GM04503 (cell line): ENCODE measurements at regions not wholly inside any gene's neighbourhood (a gene's known extent, or its start where the extent isn't known, plus 50 kb on each side); places are given as distances from the start of the nearest gene placed in this dataset.

ENCODE experiments used
- DNase-seq: peaks from one replicate; pipeline ENCODE4 v3.0.0-alpha.2; 2012; ENCODE audit warnings: low read depth

DNA sequence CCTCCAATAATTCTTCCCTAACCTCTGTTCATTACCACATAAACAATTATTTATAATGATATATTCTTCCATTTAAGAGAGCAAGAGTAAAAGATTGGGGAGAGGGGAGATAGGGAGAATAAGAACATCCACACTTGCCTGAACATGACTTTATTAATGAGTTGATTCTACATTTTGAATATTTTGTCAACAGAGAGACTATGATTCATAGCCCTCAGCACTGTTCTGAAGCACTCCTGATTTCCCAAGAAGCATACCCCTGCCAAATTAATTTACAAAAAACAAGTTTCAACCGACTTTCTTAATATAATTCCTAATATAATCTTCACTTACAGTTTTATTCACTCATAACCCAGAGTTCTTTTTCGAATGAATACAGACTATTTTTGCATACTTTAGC is 828.8 kb downstream of the ROBO2 start:
- no peak for DNase-seq

DNA sequence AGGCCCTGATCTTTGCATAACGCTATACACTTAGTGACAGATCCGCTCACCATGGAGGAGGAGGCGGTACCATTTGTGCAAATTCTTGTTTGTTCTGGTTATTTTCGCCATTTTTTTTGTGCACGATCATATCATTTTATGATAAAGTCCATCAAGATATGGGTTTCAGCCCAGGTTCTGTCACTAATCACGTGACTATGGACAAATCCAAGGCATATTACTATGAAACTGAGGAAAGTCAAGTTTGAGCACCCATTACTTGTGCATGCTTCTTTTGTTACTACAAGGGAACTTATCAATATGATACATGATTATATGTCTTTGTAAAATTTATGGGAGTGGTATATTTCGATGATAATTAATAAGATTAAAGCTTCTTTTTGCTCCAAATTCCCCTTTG is 829.5 kb downstream of the ROBO2 start:
- no peak for DNase-seq

DNA sequence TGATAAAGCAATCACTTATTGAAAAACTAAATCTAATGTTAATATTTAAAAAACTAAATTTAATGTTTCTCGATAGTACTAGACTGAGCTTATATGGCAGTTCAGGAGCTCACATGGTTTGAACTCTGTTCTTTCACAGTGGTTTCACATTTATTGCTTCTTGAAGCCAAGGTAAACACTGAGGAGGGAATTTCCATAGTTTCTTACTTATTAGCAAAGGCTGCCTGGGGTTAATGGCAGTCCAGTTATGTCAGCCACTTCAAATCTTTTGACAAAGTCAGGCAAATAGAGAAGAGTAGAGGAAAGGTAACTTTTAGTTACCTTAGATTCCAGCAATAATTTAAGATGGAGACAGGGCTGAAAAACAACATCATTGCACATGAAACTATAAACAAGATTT is 831.5 kb downstream of the ROBO2 start:
- DNase-seq = no peak

- DNase-seq = no peak
Observed at GRCh38 chr3:77873598-77873997, 833.7 kb downstream of the ROBO2 start.

DNA sequence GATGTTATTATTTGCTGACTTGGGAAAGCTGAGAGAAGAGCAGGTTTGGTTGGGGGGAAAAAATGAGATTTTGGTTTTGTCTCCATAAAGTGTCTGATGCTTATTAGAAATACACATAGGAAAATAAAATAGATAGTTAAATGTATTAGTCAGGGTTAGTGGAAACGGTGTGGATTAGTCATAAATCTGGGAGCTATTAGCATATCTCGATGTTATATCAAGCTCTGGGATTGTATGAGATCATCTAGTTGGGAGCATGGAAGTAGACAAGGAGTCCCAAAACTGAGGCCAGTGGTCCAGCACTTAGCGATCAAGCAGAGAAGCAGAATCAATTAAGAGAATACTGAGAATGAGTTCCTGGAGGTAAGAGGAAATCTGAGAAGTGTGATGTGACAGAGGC is 845.5 kb downstream of the ROBO2 start:
- no peak for DNase-seq

- DNase-seq = no peak
Observed at GRCh38 chr3:77887611-77888010, 847.7 kb downstream of the ROBO2 start.

DNA sequence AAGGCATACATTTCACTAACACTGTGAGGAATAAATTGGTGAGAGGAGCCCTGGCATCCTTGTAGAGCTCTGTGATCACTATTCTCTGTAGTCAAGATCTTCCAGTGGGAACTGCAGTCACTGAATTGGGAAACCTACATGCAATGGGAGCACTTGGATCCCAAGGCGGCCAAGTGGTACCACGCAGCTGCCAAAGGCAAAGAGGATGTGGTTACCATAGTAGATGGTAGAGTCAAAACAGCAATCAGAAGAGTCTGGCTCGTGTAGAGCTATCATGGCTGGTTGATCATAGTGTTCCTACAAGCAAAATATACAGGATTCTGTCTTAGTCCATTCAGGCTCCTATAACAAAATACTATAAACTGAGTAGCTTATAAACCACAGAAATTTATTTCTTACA is 849.7 kb downstream of the ROBO2 start:
- DNase-seq = no peak

GRCh38 chr3:77898621-77899020 is 858.7 kb downstream of the ROBO2 start:
- DNase-seq = no peak

DNA sequence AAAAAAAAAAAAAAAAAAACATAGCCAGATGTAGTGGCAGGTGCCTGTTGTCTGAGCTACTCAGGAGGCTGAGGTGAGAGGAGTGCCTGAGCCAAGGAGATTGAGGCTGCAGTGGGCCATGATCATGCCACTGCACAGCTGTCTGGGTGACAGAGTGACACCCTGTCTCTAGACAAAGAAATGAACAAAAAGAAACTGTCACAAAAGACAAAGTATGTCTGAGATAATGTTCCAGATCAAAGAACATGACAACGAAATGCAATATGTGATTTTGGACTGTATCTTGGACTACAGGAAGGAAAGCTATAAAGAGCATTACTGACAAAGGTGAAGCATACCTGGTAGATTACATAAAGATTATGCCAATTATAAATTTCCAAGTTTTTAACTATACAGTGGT is 862.8 kb downstream of the ROBO2 start:
- no peak for DNase-seq

GRCh38 chr3:77906102-77906709 is 866.3 kb downstream of the ROBO2 start:
- DNase-seq = no peak

GRCh38 chr3:77913524-77914174 is 873.8 kb downstream of the ROBO2 start:
- DNase-seq = no peak

- no peak for DNase-seq
Observed at GRCh38 chr3:77915336-77915735, 875.4 kb downstream of the ROBO2 start.

- no peak for DNase-seq
Observed at GRCh38 chr3:77917225-77917624, 877.3 kb downstream of the ROBO2 start.

- DNase-seq = no peak
Observed at GRCh38 chr3:77919244-77919643, 879.3 kb downstream of the ROBO2 start.

- DNase-seq = no peak
Observed at GRCh38 chr3:77931255-77932009, 891.5 kb downstream of the ROBO2 start.

- DNase-seq = no peak
Observed at GRCh38 chr3:77932926-77933325, 893.0 kb downstream of the ROBO2 start.

GRCh38 chr3:77933926-77934325 is 894.0 kb downstream of the ROBO2 start:
- no peak for DNase-seq

DNA sequence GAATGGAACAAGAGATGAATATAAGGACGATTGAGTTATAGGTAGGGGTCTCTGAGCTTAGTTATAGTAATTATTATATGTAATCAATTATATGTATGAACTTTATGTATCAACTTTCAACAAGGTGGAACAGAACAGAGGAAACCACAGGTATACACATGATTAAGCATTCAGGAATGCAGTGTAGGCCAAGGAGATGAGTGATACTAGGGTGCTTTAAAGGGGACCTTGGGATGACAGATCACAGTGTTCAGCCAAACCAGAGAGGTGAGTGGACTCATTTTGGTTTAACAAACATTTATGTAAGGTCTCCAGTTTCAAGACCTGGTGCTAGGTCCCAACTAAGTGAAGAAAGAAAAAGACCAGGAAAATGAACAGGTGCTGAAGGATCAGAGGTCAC is 895.5 kb downstream of the ROBO2 start:
- DNase-seq = no peak

- no peak for DNase-seq
Observed at GRCh38 chr3:77939726-77940125, 899.8 kb downstream of the ROBO2 start.

DNA sequence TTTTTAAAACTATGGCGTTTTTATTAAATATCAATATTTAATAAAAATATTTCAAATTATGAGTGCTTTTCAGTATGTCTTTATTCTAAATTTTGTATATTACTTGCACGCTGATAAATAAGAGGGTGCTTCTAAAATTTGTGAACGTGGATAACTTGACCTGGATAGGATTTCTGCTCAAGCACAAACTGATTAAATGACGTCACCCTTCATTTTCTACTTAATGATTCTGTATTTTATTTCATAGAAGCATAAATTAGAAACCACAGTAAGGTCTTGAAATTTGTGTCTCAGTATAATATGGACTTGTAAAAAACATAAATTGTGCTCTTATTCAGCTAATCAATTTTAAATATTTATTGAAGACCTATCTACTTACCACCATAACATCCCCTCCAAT is 903.7 kb downstream of the ROBO2 start:
- no peak for DNase-seq

DNA sequence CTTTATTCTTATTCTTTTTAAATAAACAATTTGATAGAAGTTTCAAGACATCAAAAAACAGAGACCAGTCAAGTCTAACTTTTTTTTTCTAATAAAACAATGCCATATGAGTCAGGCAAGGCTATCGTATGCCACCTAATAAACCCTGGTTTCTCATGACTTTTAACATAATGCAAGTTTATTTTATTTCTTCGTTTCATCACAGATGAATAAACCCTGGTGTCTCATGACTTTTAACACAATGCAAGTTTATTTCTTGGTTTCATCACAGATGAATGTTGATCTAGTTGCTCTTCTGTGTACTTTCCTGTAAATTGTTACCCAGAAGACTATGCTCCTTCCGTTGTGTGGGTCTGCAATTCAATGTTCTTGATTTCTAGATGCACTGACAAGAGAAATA is 905.4 kb downstream of the ROBO2 start:
- no peak for DNase-seq

- DNase-seq = no peak
Observed at GRCh38 chr3:77947671-77948070, 907.8 kb downstream of the ROBO2 start.

DNA sequence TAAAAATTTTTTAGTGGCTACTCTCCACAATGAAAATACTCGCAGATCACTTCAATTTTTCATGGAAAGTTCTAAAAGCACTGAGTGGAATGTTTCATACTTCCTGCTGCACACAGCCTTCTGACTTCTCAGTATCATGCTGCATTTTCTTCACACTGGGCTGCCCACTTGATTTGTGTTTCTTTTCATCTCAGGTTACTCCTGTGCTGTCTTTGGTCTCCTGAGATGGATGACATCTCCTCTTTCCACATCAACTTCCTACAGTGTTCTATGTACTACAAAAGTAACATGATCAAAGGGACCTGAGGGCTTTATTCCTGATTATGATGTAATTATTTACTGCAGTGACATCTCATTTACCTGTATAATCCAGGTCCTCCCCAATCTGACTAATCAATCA is 927.7 kb downstream of the ROBO2 start:
- DNase-seq = no peak

DNA sequence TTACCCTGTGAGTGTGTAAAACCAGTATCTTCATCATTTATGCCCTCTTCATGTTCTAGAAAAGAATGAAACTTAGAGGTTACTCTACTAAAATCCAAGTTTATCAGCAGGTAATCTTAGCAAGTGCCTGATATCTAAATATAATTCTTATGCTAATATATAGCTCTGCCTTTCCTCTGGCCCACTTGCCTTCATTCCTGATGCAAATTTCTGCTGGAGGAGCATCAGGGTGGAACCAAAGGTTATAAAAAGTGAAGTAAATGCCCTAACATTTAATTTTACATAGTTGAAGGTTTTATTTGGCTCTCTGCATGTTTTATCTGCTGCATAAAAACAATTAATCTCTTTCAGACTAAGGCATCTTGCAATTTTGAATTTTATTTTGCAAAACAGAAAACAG is 936.2 kb downstream of the ROBO2 start:
- DNase-seq = no peak
